ENCODE measurements at regions not wholly inside any gene's neighbourhood (a gene's known extent, or its start where the extent isn't known, plus 50 kb on each side); places are given as distances from the start of the nearest gene placed in this dataset.

DNA sequence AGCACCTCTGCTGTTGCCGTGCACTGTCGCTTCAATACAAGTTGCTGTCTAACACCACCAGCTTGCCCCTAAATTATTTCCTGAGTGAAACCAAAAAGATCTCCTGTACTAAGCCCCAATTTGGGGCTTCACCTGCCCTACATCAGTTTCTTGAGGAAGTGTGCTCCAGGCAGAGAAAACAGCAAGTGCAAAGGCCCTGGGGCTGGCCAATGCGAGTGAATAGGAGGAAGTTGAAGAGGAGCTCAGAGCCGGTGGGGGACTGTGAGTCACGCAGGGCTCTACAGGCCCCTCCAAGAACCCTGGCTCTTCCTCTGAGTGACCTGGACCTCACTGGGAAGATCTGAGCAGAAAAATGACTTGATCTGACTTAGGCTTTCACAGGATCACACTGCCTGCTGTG lies 117.2 kb downstream of the IPO8 start:
- no peak for DNase-seq (ENCODE audit: low read depth)
- TF ChIP-seq, protein P1, sequence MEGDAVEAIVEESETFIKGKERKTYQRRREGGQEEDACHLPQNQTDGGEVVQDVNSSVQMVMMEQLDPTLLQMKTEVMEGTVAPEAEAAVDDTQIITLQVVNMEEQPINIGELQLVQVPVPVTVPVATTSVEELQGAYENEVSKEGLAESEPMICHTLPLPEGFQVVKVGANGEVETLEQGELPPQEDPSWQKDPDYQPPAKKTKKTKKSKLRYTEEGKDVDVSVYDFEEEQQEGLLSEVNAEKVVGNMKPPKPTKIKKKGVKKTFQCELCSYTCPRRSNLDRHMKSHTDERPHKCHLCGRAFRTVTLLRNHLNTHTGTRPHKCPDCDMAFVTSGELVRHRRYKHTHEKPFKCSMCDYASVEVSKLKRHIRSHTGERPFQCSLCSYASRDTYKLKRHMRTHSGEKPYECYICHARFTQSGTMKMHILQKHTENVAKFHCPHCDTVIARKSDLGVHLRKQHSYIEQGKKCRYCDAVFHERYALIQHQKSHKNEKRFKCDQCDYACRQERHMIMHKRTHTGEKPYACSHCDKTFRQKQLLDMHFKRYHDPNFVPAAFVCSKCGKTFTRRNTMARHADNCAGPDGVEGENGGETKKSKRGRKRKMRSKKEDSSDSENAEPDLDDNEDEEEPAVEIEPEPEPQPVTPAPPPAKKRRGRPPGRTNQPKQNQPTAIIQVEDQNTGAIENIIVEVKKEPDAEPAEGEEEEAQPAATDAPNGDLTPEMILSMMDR (IDR thresholded peaks at IDR 0.05; ENCODE audit: insufficient read depth, low read depth, low read length): no peak
- H3K4me3 ChIP-seq (ENCODE audit: low read depth, low read length): no peak overlapping the region

DNA sequence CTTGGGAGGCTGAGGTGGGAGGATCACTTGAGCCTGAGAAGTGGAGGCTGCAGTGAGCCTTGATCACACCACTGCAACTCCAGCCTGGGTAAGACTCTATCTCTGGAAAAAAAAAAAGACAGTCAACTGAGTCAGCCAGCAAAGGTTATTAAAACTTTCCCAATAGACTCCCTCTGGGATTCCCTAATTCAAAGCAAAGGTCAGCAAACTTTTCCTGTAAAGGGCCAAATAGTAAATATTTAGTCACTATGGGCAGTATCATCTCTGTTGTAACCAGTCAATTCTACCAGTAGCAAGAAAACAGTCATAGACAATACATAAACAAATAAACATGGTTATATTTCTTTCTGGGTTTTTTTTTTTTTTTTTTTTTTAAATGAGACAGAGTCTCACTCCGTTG lies 122.5 kb downstream of the IPO8 start:
- H3K4me3 ChIP-seq (ENCODE audit: low read depth, low read length): no peak overlapping the region
- DNase-seq (ENCODE audit: low read depth): no peak
- TF ChIP-seq, protein P1 (IDR thresholded peaks at IDR 0.05; ENCODE audit: insufficient read depth, low read depth, low read length): no peak

- no peak overlapping the region for H3K4me3 ChIP-seq (ENCODE audit: low read depth, low read length)
- TF ChIP-seq, protein P1 (IDR thresholded peaks at IDR 0.05; ENCODE audit: insufficient read depth, low read depth, low read length): no peak
- DNase-seq (ENCODE audit: low read depth): no peak
Observed at GRCh38 chr12:30570211-30570890, 125.3 kb downstream of the IPO8 start.

GRCh38 chr12:30569426-30569825 lies 126.2 kb downstream of the IPO8 start:
- no peak for DNase-seq (ENCODE audit: low read depth)
- TF ChIP-seq, protein P1 (IDR thresholded peaks at IDR 0.05; ENCODE audit: insufficient read depth, low read depth, low read length): no peak
- H3K4me3 ChIP-seq (ENCODE audit: low read depth, low read length): no peak overlapping the region

DNA sequence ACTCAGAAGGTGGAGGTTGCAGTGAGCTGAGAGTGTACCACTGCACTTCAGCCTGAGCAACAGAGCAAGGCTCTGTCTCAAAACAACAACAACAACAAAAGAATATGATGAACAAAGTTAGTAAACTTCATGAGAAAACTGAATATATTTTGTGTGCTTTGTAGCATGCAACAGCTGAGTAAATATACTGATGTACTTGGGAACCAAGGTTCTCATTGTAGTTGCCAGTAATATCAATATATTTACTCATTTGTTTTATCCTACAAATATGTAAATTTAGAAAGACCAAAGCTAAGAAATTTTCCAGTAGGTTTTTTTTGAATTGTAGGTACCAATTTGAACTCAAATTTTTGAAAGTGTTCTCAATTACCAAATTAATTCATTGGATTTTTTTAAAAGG lies 127.2 kb downstream of the IPO8 start:
- no peak for DNase-seq (ENCODE audit: low read depth)
- TF ChIP-seq, protein P1 (IDR thresholded peaks at IDR 0.05; ENCODE audit: insufficient read depth, low read depth, low read length): no peak
- no peak overlapping the region for H3K4me3 ChIP-seq (ENCODE audit: low read depth, low read length)

DNA sequence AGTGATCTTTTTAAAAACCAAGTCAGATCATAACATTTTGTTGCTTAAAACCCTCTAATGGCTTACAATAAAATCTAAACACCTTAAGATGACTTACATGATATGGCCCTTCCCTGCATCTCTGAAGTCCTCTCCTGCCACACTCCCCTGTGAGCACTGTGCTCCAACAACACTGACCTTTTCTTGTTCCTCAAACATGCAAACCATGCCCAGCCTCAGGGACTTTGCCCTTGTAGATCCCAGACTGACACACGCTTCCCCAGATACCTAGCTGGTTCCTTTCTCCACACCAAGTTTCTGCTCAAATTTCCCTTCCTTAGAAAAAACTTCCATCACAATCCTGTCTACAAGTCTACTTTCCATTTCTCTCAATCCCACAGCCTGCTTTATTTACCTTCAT lies 128.6 kb downstream of the IPO8 start:
- no peak for DNase-seq (ENCODE audit: low read depth)
- H3K4me3 ChIP-seq (ENCODE audit: low read depth, low read length): no peak overlapping the region
- TF ChIP-seq, protein P1 (IDR thresholded peaks at IDR 0.05; ENCODE audit: insufficient read depth, low read depth, low read length): no peak

- TF ChIP-seq, protein P1 (IDR thresholded peaks at IDR 0.05; ENCODE audit: insufficient read depth, low read depth, low read length): no peak
- H3K4me3 ChIP-seq (ENCODE audit: low read depth, low read length): no peak overlapping the region
- DNase-seq (ENCODE audit: low read depth): no peak
Observed at GRCh38 chr12:30564394-30564793, 131.3 kb downstream of the IPO8 start.
